GM21786 (cell line): ENCODE measurements at regions not wholly inside any gene's neighbourhood (a gene's known extent, or its start where the extent isn't known, plus 50 kb on each side); places are given as distances from the start of the nearest gene placed in this dataset.

ENCODE experiments used
- ATAC-seq: cut with Tn5 transposase; IDR thresholded peaks from one replicate; pipeline ENCODE4 v1.9.1; 2021; ENCODE audit not compliant: unreplicated experiment

GRCh38 chr3:137409584-137409983 is 354.5 kb upstream of the SOX14 start:
- ATAC-seq: no peak

GRCh38 chr3:137410028-137410427 is 354.1 kb upstream of the SOX14 start:
- ATAC-seq: no peak

GRCh38 chr3:137420198-137420995 is 343.7 kb upstream of the SOX14 start:
- no peak for ATAC-seq

DNA sequence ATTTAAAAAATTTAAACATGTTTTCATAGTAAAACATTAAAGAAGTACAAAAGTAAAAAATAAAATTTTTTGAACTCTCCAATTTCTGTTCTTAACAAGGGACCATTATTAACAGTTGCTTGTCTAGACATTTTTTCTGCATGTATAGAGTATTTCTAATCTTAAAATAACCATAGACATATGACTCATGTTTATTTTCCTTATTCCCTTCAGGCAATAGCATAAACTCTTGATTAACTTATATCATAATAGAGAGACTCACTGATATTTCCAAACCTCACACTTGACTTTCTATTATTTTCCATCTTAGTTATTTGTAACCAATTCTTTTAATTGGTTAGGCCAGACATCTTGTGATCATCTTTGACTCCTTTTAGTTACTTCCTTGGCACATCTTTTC is 325.6 kb upstream of the SOX14 start:
- ATAC-seq: no peak

DNA sequence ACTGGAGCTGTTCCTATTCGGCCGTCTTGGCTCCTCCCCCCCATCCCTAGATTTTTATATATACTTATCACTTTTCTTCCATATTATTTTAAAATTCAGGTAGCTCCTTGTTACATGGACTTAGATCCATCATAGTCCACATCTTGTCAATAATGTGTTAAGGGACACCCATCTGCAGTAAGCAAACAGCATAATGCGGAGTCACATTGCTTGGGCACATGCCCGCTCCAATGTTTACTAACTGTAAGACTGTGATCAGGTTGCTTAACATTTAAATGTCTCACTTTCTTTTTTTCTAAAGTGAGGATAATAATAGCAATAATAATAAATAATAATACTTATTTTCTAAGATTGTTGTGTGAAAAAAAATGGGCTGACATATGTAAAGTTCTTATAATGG is 303.2 kb upstream of the SOX14 start:
- no peak for ATAC-seq

DNA sequence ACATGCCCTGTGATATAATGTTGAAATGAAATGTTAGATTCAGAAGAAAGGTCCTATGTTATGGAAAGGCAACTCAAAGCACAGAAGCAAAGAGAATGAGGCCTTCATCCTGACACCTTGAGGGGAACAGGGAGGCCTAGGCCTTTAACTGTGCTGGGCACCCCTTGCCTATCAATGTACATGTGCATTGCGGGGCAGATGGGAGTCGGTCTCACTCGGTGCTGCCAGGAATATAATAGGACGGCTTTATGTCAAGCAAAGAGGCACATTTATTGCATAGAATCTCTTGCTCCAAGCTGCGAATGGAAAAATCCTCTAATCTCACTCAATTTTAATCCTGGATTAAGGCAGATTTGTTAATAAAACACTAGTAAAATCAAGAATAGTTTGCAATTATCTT is 301.0 kb upstream of the SOX14 start:
- ATAC-seq: no peak

DNA sequence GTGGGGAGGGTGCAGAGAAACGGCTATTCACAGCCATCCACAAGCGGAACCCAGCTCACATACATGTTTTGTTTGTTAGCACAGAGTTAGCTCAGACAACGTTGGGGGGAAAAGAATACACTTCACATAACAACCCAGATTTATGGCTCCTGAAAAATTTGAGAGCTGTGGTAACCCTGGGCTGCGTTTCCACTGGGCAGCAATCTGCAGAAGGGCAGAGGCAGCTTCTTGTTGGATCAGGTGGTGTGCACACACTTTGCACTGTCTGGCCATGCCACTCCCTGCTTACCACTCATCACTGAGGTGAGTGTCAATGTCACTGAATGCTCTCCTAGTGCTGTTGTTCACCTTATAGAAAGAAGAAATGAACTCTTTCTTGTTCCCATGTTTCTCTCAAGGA is 299.8 kb upstream of the SOX14 start:
- no peak for ATAC-seq

GRCh38 chr3:137468446-137468845 is 295.7 kb upstream of the SOX14 start:
- no peak for ATAC-seq

DNA sequence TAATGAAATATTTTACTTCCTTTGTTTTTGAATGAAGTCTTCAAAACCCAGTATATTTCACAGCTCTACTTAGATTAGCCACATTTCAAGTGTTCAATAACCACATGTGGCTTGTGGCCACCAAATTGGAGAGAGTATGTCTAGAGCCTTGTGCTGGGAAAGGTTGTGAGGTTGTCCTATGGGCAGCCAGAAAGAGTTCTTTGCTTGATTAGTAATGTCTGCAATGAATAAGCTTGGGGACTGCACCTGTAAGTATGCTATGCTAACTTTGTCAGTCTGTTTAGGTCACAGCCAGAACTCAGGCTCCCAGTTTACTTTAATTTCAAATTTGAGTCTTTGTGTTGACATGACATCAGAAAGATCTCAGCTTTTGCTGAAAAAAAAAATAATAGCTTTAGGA is 294.9 kb upstream of the SOX14 start:
- ATAC-seq: no peak

- peak; percentile 37 for ATAC-seq
These were observed 293.0 kb upstream of the SOX14 start for GRCh38 chr3:137471130-137471529.

DNA sequence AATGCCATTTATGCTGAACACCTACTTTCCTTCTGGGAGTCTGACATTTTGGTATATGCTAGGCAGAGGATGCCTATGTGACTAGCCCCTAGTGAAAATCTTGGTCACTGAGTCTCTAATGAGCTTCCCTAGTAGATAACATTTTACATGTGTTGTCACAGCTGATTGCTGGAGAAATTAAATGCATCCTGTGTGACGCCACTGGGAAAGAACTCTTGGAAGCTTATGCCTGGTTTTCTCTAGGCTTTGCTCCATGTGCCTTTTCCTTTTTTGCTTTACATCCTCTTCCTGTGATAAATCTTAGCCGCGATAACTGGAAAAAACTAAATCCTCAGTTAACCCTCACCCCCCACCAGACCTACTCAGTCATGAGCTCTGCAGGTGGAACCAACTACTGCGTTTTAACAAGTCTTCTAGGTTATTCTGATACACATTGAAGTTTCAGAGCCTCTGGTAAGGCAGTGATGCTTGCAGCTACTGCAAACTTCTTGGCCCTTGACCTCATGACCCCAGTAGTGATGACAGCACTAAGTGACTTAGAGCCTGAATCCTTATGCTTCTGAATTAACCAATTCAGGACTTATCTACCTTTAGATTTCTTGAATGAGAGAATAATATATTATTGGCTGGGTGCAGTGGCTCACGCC is 292.4 kb upstream of the SOX14 start:
- ATAC-seq: no peak

GRCh38 chr3:137477614-137478013 is 286.5 kb upstream of the SOX14 start:
- no peak for ATAC-seq

GRCh38 chr3:137509354-137510045 is 254.6 kb upstream of the SOX14 start:
- no peak for ATAC-seq

- no peak for ATAC-seq
These were observed 252.5 kb upstream of the SOX14 start for GRCh38 chr3:137511655-137512054.

DNA sequence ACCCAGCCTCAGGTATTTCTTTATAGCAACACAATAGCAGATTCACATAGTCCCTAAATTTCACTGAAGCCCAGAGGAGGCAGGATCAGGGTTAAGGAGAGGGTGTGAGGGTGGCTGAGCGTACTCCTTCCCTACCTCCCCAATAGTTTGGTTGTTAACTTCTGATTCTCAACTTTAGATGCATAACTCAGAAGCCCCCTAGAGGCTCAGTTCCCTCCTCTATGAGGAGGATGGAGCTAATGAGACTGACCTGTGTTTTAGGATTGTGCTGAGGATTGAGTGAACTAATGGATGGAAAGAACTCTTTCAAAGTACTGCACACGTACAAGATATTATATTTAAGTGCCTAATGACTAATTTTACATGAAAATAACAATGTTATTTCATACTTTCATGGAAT is 249.3 kb upstream of the SOX14 start:
- ATAC-seq: no peak

- no peak for ATAC-seq
These were observed 244.5 kb upstream of the SOX14 start for GRCh38 chr3:137519602-137520001.

DNA sequence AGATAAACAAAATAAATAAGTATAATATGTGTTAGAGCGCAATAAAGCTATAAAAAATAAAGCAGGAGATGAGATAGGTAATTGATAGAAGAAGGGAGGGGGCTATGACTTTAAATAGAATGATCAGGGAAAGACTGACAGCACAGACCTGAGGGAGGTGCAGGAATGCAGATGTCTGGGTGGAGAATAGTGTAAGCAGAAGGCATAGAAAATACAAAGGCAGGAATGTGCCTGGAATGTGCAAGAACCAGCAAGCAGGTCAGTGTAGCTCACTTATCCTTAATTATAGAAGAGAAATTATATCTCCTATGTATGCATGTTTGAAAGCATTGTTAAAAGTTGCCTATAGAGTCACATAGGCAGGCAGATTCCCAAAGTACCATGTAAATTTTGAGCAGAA is 239.4 kb upstream of the SOX14 start:
- ATAC-seq: no peak

GRCh38 chr3:137525471-137525870 is 238.6 kb upstream of the SOX14 start:
- no peak for ATAC-seq

GRCh38 chr3:137542049-137542448 is 222.1 kb upstream of the SOX14 start:
- ATAC-seq: no peak

DNA sequence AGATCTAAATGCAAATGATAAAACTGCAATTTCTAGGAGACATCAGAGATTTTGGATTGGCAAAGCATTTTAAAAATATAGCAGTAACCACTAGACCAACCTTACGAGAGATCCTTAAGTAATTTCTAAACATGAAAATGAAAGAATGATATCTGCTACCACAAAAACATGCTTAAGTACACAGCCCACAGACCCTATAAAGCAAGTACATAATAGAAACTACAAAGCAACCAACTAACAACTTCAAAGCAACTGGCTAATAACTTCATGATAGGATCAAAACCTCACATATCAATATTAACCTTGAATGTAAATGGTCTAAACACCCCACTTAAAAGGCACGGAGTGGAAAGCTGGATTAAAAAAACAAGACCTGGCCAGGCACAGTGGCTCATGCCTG is 209.9 kb upstream of the SOX14 start:
- ATAC-seq: no peak

GRCh38 chr3:137568880-137569279 is 195.2 kb upstream of the SOX14 start:
- ATAC-seq: no peak

GRCh38 chr3:137572931-137573330 is 191.2 kb upstream of the SOX14 start:
- no peak for ATAC-seq
